Esophagus squamous epithelium (tissue), 5 donors: ENCODE measurements at regions not wholly inside any gene's neighbourhood (a gene's known extent, or its start where the extent isn't known, plus 50 kb on each side); places are given as distances from the start of the nearest gene placed in this dataset.

Source experiments
- DNase-seq: peaks from one replicate; lab custom pipeline; 2025; lab: John Stamatoyannopoulos, UW
- H3K27ac ChIP-seq, 4 donors: fragments of 200-600 bp; sonication (generic); one replicate each; pipeline ENCODE4 v1.5.1; 2016 to 2019; ENCODE audit warnings: mild to moderate bottlenecking in 1 of 4
- H3K27me3 ChIP-seq, 4 donors: fragments of 200-600 bp; sonication (generic); 1 replicate in 3 of 4; 2 replicates in 1 of 4; pipeline versions ENCODE4 v1.5.1 to v1.6.0; 2017 to 2021; ENCODE audit warnings: antibody characterized with exemption in 1 of 4
- H3K36me3 ChIP-seq, 3 donors: fragments of 200-600 bp; sonication (generic); one replicate each; pipeline ENCODE4 v1.5.1; 2016 to 2019
- H3K4me1 ChIP-seq, 3 donors: fragments of 200-600 bp; sonication (generic); one replicate each; pipeline ENCODE4 v1.5.1; 2017 to 2019
- H3K4me3 ChIP-seq, 4 donors: fragments of 200-600 bp; sonication (generic); 1 replicate in 3 of 4; 2 replicates in 1 of 4; pipeline ENCODE4 v1.5.1; 2016 to 2019; ENCODE audit warnings: mild to moderate bottlenecking in 2 of 4, moderate library complexity in 1 of 4
- H3K9me3 ChIP-seq, 3 donors: fragments of 200-600 bp; sonication (generic); one replicate each; pipeline ENCODE4 v1.5.1; 2016 to 2019
- POLR2A ChIP-seq, 4 donors: fragments of 450-650 bp; IDR thresholded peaks; one replicate each; pipeline ENCODE4 v1.6.1; 2017; ENCODE audit warnings: antibody characterized with exemption in 4 of 4, mild to moderate bottlenecking in 4 of 4, moderate library complexity in 3 of 4
- WGBS, 2 donors: methylation state at CpG; one replicate each; pipeline ENCODE4 v1.1.5; 2018; 5-methylcytosine and 5-hydroxymethylcytosine counted together
- intact Hi-C: fragments of 100-400 bp; cut with DNase I; formaldehyde crosslinking; loops from one replicate; pipeline ENCODE4 v1.15.0; 2022
- TF ChIP-seq, protein P1 (sequence below), 6 experiments: fragments of 450-650 bp in 4 of 6; fragments of 200-600 bp in 2 of 6; sonication (generic) in 2 of 6; IDR thresholded peaks; one replicate each; pipeline ENCODE4 v1.5.1; 2016 to 2019; ENCODE audit warnings: antibody characterized with exemption in 6 of 6, mild to moderate bottlenecking in 4 of 6, moderate library complexity in 4 of 6
- donor health status: DM: yes; HTN: yes; CAD: no.

DNA sequence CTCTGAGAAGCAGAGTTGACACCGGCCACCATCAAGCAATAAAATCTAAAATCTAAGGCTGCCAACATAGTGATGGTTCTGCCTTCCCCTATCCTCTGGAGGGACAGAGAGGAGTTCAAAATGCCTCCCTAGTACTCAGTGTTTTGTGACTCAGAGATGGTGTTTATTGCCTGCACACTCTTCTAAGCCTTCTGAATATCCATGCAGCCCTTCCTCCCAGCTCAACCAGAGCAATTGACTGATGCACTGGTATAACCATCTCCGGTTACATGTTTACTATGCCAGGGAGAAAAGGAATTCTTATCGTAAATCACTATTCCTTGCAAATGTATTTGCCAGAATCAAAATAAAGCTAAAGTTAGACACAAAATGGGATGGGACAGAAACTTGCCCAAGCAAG, 132.9 kb upstream of the RAB4A start:
- Histone ChIP-seq H3K27ac (no peak overlapping the region), H3K9me3 (peaks cover 0 to 6% (median 0%) of the 10 kb centered on the region in 3 donors), H3K4me3 (no peak overlapping the region), H3K4me1 (no peaks in the 10 kb centered on the region), H3K36me3 (no peaks in the 10 kb centered on the region), H3K27me3 (no peaks in the 10 kb centered on the region)
- no peak for DNase-seq
- 80 to 90% methylated on average over 3 of the region's 3 CpGs for WGBS, 2 donors
- intact Hi-C loops = no loop called here
- TF ChIP-seq, protein P1, sequence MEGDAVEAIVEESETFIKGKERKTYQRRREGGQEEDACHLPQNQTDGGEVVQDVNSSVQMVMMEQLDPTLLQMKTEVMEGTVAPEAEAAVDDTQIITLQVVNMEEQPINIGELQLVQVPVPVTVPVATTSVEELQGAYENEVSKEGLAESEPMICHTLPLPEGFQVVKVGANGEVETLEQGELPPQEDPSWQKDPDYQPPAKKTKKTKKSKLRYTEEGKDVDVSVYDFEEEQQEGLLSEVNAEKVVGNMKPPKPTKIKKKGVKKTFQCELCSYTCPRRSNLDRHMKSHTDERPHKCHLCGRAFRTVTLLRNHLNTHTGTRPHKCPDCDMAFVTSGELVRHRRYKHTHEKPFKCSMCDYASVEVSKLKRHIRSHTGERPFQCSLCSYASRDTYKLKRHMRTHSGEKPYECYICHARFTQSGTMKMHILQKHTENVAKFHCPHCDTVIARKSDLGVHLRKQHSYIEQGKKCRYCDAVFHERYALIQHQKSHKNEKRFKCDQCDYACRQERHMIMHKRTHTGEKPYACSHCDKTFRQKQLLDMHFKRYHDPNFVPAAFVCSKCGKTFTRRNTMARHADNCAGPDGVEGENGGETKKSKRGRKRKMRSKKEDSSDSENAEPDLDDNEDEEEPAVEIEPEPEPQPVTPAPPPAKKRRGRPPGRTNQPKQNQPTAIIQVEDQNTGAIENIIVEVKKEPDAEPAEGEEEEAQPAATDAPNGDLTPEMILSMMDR (IDR thresholded peaks at IDR 0.05) = no peak
- TF ChIP-seq POLR2A (IDR thresholded peaks at IDR 0.05) = no peak

DNA sequence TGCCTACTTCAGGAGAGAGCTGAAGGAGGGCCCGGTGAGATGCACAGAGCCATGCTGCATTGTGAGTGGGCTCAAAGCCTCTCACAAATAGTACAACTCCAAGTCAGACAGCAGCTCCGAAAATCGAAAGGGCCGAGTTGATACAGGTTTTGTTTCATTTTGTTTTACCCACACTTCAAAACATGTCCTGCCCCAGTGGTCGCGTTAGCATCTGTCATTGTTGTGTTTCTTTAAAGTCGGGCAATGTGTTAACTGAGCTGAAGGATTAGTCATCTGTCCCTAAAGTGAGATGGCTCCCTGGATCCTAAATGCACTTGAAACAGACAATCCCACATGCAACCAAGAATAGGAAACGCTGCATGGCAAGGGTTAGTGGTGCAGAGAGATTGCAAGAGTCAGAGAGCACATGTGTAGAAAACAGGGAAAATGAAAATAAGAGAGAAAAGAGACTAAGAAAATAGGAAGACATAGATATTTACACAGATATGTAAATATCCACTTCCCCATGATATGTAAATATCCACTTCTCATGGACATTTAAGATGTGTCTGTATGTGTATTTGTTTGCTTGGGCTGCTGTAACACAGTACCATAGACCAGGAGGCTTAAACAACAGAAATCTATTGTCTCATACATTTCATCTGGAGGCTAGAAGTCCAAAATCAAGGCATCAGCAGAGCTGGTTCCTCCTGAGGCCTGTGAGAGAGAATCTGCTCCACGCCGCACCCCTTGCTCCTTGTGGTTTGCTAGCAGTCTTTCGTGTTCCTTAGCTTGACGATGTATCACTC, 131.4 kb upstream of the RAB4A start:
- H3K27me3 ChIP-seq = no peaks in the 10 kb centered on the region
- no peak for TF ChIP-seq POLR2A (IDR thresholded peaks at IDR 0.05)
- TF ChIP-seq, protein P1 (IDR thresholded peaks at IDR 0.05) = no peak
- DNase-seq = no peak
- H3K4me3 ChIP-seq = no peak overlapping the region
- peaks cover 0 to 5% (median 0%) of the 10 kb centered on the region in 3 donors for H3K9me3 ChIP-seq
- no peaks in the 10 kb centered on the region for H3K4me1 ChIP-seq
- WGBS, 2 donors = 64 to 75% methylated on average over 12 of the region's 12 CpGs
- intact Hi-C loops = no loop called here
- H3K27ac ChIP-seq = no peak overlapping the region
- H3K36me3 ChIP-seq = no peaks in the 10 kb centered on the region

DNA sequence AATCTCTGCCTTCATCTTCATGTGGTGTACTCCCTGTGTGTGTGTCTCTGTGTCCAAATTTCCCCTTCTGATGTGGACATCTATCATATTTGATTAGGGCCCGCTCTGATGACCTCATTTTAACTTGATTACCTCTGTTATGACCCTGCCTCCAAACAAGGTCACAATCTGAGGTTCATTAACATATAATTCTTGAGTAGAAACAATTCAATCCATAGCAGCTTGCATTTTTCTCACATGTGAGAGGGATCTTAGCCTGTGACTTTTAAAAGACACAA, 130.9 kb upstream of the RAB4A start:
- peaks cover 0 to 1% (median 0%) of the 10 kb centered on the region in 4 donors for H3K27me3 ChIP-seq
- no peaks in the 10 kb centered on the region for H3K9me3 ChIP-seq
- DNase-seq = no peak
- H3K4me3 ChIP-seq = no peak overlapping the region
- no peaks in the 10 kb centered on the region for H3K4me1 ChIP-seq
- no peak overlapping the region for H3K27ac ChIP-seq
- TF ChIP-seq, protein P1 (IDR thresholded peaks at IDR 0.05) = no peak
- TF ChIP-seq POLR2A (IDR thresholded peaks at IDR 0.05) = no peak
- WGBS, 2 donors = 83 to 100% methylated on average over 1 of the region's 1 CpG
- no peaks in the 10 kb centered on the region for H3K36me3 ChIP-seq
- intact Hi-C loops = no loop called here

DNA sequence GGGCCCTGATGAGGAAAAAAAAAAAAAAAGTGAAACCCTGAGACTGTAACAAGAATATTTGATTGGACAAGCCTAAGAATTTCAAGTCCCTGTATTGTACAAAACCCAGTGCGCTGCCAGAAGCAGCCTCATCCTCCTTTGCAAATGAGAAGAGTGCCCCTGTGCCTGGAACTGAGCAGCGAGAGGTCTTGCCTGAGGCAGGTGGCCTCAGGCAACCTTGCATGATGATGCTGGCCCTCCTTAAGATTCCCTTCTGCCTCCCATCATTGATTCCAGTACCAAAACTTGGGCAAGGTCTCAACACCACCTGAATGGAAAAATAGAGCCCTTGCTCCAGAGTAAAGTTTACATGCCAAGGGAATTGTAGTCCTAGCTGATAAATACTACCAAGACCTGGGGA, 129.6 kb upstream of the RAB4A start:
- Histone ChIP-seq H3K36me3 (no peaks in the 10 kb centered on the region), H3K4me3 (no peak overlapping the region), H3K4me1 (no peaks in the 10 kb centered on the region), H3K27me3 (peaks cover 0 to 13% (median 0%) of the 10 kb centered on the region in 4 donors), H3K9me3 (no peaks in the 10 kb centered on the region), H3K27ac (no peak overlapping the region)
- WGBS, 2 donors = 92 to 100% methylated on average over 2 of the region's 2 CpGs
- intact Hi-C loops = no loop called here
- TF ChIP-seq POLR2A (IDR thresholded peaks at IDR 0.05) = no peak
- TF ChIP-seq, protein P1 (IDR thresholded peaks at IDR 0.05) = no peak
- no peak for DNase-seq

DNA sequence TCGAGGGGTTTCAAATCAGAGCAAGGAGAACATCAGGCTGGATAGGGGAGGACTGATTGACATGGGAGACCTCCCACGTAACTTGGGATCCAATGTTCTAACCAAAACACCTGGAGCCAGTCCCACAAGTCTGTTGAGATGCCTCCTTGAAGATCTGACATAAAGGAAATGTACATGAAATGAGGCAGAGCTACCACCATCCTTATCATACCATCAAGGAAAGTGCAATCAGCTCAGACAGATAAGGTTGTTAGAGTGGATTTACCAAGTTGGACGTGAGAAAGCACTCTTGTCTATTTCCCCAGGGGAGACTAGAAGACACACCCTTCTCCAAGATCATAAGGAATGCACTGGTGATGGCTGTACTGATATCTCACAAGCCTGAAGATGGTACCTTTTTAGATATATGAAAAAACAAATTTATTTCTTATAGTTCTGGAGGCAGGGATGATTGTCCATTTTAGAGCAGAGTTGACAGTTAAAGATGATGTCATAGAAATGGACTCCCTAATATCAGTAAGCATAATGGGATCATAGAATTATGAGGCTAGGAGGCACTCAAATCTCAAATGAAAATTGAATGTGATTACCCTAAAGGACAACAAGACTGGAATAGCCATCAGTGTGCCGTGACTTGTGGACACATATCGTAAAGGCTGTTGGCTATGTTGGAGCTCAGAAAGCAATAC, 129.1 kb upstream of the RAB4A start:
- H3K9me3 ChIP-seq = no peaks in the 10 kb centered on the region
- WGBS, 2 donors = 83 to 91% methylated on average over 5 of the region's 5 CpGs

More for the DNA sequence above, 129.1 kb upstream of the RAB4A start:
- intact Hi-C loops = no loop called here
- Histone ChIP-seq H3K27me3 (peaks cover 0 to 19% (median 0%) of the 10 kb centered on the region in 4 donors), H3K36me3 (no peaks in the 10 kb centered on the region), H3K4me1 (peaks cover 0 to 4% (median 2%) of the 10 kb centered on the region in 3 donors), H3K27ac (no peak overlapping the region), H3K4me3 (no peak overlapping the region)
- no peak for DNase-seq
- no peak for TF ChIP-seq POLR2A (IDR thresholded peaks at IDR 0.05)
- TF ChIP-seq, protein P1 (IDR thresholded peaks at IDR 0.05) = no peak
